Naive B cell (primary cell): ENCODE measurements at regions not wholly inside any gene's neighbourhood (a gene's known extent, or its start where the extent isn't known, plus 50 kb on each side); places are given as distances from the start of the nearest gene placed in this dataset.
A peak's percentile ranks its signal among the peaks of the same experiment; 100 is the strongest.
"Not testable (repeated sequence)": the region's sequence is repeated elsewhere in the genome, so short reads cannot be mapped to it uniquely, and the experiment has no call there.

Experiments
- ATAC-seq, 2 donors: fragments of 150-1000 bp; cut with Tn5 transposase; 2 replicates each; pipeline ENCODE4 v1.10.0; 2021; ENCODE audit warnings: low read depth in 2 of 2, mild to moderate bottlenecking in 2 of 2, moderate library complexity in 2 of 2
- DNase-seq: peaks from one replicate; pipeline ENCODE4 v3.0.0; 2022
- H3K27ac Mint-ChIP-seq, 6 donors: one replicate each; pipeline ENCODE4 v1.8.0; 2020 to 2022; ENCODE audit warnings: mild to moderate bottlenecking in 6 of 6, mixed read lengths in 6 of 6, moderate library complexity in 5 of 6, inconsistent platforms in 2 of 6
- H3K27me3 Mint-ChIP-seq, 3 donors: one replicate each; pipeline ENCODE4 v1.8.0; 2021 to 2022; ENCODE audit warnings: mixed read lengths in 3 of 3, mild to moderate bottlenecking in 1 of 3
- H3K36me3 Mint-ChIP-seq, 2 donors: one replicate each; pipeline ENCODE4 v1.8.0; 2020 to 2022; ENCODE audit warnings: mixed read lengths in 2 of 2, inconsistent platforms in 1 of 2, mild to moderate bottlenecking in 1 of 2
- H3K4me1 Mint-ChIP-seq, 3 donors: one replicate each; pipeline ENCODE4 v1.8.0; 2020 to 2022; ENCODE audit warnings: mixed read lengths in 3 of 3, inconsistent platforms in 1 of 3, mild to moderate bottlenecking in 1 of 3, moderate library complexity in 1 of 3
- H3K4me3 Mint-ChIP-seq, 8 donors: one replicate each; pipeline ENCODE4 v1.8.0; 2020 to 2022; ENCODE audit warnings: mild to moderate bottlenecking in 8 of 8, mixed read lengths in 8 of 8, moderate library complexity in 8 of 8, inconsistent platforms in 2 of 8
- H3K9me3 Mint-ChIP-seq, 7 donors: one replicate each; pipeline ENCODE4 v1.8.0; 2020 to 2022; ENCODE audit warnings: mixed read lengths in 7 of 7, mild to moderate bottlenecking in 5 of 7, inconsistent platforms in 2 of 7, moderate library complexity in 1 of 7

DNA sequence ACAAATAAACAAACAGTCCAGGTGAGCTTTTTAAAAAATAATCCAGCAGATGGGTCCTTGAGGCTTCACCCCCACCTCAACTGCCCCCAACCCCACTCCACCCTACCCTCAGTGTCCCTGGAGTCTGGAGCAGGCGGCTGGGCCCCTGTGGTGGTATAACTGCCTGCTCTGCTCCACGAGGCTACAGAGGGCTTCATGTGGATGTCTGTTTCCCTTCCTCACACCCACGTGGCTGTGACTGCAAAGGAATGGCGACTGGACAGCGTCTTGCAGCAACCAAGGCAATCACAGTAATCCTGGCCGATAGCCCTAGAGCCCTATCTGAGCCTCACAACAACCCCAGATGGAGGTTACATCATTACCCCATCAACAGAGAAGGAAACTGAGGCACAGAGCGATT is 76.5 kb downstream of the SLC2A10 start:
- Mint-ChIP-seq H3K36me3 (no peaks in the 10 kb centered on the region), H3K27me3 (peaks cover 13 to 16% (median 14%) of the 10 kb centered on the region in 3 donors), H3K4me1 (no peaks in the 10 kb centered on the region), H3K4me3 (no peak overlapping the region), H3K27ac (peak overlapping the region in 1 of 6 donors; percentile 25), H3K9me3 (no peaks in the 10 kb centered on the region)
- ATAC-seq (no peak), DNase-seq (no peak)

DNA sequence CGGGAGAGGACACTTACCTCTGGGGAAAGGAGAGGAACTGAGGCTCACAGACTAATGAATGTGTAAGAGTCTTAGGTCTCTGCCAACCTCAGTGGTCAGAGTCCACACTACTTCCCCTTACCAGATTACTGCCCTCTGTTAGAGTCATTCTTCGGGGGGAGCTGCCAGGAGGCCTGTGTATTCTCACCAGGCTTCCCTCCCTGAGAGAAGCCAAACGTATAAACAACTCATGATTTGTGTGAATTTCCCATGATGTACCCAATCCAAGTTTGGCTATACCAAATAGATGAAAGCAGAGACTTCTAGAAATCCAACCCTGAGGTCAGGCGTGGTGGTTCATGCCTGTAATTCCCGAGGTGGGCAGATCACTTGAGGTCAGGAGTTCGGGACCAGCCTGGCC is 77.1 kb downstream of the SLC2A10 start:
- Mint-ChIP-seq H3K27ac (no peak overlapping the region), H3K9me3 (no peaks in the 10 kb centered on the region), H3K36me3 (no peaks in the 10 kb centered on the region), H3K27me3 (peaks cover 13 to 16% (median 14%) of the 10 kb centered on the region in 3 donors), H3K4me3 (no peak overlapping the region), H3K4me1 (no peaks in the 10 kb centered on the region)
- ATAC-seq (no peak), DNase-seq (no peak)

DNA sequence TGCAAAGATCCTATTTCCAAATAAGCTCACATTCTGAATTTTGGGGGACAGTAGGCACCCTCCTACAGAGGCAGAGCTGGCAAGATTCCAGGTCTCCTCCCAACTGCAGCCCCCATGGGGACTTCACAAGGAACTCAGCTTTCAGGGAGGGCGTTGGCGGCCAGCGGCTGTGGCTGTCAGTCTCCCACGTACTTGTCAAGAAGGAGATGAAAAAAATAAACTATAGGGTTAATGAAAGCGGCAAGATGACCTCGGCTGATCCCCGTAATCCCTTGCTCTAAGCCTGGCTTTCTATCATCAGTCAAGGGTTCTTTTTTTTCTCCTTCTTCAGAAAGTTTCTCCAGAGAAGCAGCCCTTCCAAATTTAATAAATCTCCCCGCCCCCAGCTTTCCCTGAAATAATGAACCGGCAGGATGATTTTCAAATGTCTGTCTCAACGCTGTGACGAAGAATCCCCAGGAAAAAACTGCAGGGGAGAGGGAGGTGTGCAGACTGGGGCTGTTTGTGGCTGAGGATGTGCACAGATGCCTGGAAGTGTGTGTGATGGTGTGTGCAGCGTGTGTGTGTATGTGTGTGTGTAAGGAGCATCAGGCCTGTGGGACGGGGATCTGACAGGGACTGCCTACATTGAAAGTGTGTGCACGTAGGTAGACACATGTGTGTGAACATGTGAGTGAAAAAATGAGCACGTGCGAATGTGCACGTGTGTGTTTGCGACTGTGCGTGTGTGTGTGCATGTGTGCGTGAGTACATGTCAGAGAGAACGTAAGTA is 78.7 kb downstream of the SLC2A10 start:
- H3K9me3 Mint-ChIP-seq: no peaks in the 10 kb centered on the region
- no peaks in the 10 kb centered on the region for H3K36me3 Mint-ChIP-seq
- no peak overlapping the region for H3K27ac Mint-ChIP-seq
- H3K4me1 Mint-ChIP-seq: no peaks in the 10 kb centered on the region
- H3K27me3 Mint-ChIP-seq: peaks cover 13 to 28% (median 16%) of the 10 kb centered on the region in 3 donors
- H3K4me3 Mint-ChIP-seq: no peak overlapping the region
- ATAC-seq (no peak), DNase-seq (no peak)

DNA sequence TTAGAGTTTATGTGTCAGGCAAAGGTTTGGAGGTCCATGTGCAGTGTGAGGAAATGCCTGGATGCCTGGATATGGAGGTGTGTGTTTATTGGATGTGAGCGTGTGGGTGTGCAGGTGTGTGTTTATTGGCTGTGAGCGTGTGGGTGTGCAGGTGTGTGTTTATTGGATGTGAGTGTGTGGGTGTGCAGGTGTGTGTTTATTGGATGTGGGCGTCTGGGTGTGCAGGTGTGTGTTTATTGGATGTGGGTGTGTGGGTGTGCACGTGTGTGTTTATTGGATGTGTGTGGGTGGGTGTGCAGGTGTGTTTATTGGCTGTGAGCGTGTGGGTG is 79.3 kb downstream of the SLC2A10 start:
- peaks cover 10 to 28% (median 17%) of the 10 kb centered on the region in 3 donors for H3K27me3 Mint-ChIP-seq
- DNase-seq, H3K27ac Mint-ChIP-seq, ATAC-seq, H3K9me3 Mint-ChIP-seq, H3K4me1 Mint-ChIP-seq, H3K4me3 Mint-ChIP-seq, H3K36me3 Mint-ChIP-seq: not testable (repeated sequence)

- Mint-ChIP-seq H3K36me3 (no peaks in the 10 kb centered on the region), H3K9me3 (no peaks in the 10 kb centered on the region), H3K4me3 (no peak overlapping the region), H3K27ac (no peak overlapping the region), H3K27me3 (peaks cover 13 to 32% (median 23%) of the 10 kb centered on the region in 3 donors), H3K4me1 (no peaks in the 10 kb centered on the region)
- DNase-seq (no peak), ATAC-seq (no peak)
Observed at GRCh38 chr20:46789339-46790028, 80.0 kb downstream of the SLC2A10 start.

DNA sequence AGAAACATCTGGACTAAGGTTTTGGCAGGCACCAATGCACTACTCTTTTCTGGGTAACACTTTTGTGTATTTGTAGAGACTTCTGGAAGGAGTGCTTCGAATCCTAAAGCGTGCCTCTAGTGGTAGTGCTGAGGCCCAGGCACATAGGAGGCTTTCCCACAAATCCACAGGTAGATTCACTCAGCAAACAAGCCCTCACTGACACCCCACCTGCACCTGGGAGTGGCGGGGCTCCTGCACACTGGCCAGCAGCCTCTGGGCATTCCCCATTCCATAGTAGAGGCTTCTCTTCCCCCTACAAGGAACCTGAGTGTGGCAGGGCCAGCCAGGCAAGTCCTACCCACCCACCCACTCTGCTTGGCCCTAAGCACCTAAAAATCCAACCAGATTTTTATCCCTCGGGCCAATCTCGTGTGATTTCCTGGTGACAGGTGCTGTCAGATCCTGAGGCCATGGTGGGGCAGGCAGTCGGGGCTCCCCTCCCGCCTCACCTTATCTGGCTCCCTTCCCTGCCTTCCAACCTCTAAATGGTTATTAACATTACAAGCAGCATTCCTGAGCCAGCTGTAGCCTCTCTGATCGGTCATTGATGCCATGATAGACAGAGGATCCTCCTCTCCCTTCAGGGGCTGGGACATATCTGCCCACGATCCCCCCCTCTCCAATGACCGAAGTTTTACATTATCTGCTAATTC is 82.4 kb downstream of the SLC2A10 start:
- H3K4me1 Mint-ChIP-seq: no peaks in the 10 kb centered on the region
- peaks cover 0 to 5% (median 0%) of the 10 kb centered on the region in 7 donors for H3K9me3 Mint-ChIP-seq
- DNase-seq (no peak), ATAC-seq (no peak)
- no peak overlapping the region for H3K4me3 Mint-ChIP-seq
- peaks cover 16 to 30% (median 21%) of the 10 kb centered on the region in 3 donors for H3K27me3 Mint-ChIP-seq
- H3K27ac Mint-ChIP-seq: no peak overlapping the region
- H3K36me3 Mint-ChIP-seq: no peaks in the 10 kb centered on the region

DNA sequence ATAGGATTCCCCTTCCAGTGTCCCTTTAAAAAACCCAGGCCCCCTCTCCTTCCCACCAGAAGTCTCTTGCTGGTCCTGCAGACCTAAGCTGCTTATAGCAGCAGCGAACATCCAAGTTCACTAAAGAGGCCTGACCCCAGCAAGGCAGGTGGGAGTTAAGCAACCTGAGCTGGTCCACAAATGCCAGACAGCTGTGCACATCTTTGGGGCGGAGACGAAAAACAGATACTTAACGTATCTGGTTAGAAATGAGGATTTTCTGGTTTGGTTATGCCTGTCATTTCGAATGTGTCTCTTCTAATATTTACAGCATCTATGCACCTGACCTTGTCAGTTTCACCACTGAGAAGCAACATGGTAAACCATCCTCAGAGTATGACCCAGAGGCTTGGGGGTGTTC is 87.8 kb downstream of the SLC2A10 start:
- H3K27me3 Mint-ChIP-seq: peaks cover 35 to 58% (median 38%) of the 10 kb centered on the region in 3 donors

DNA sequence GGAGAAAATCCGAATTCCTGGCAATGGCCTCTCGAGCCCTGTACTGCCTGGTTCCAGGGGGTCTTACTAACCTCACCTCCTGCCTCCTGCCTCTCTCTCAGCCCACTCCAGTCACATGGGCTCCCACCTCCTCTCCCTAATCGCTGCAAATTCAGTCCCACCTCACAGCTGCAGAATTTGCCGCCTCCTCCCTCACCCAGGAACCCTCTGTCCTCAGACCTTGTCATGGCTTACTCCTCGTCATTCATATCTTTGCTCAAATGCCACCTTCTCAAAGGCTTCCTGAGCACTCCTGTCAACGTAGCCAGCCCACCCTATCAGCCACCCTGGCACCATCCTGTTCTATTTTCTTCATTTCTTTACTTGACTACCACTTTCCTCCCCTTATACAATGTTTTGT is 89.0 kb downstream of the SLC2A10 start:
- no peak for ATAC-seq

More for the DNA sequence above, 87.8 kb downstream of the SLC2A10 start:
- H3K36me3 Mint-ChIP-seq: no peaks in the 10 kb centered on the region
- DNase-seq (no peak), ATAC-seq (no peak)
- H3K9me3 Mint-ChIP-seq: peaks cover 0 to 5% (median 0%) of the 10 kb centered on the region in 7 donors
- no peaks in the 10 kb centered on the region for H3K4me1 Mint-ChIP-seq
- H3K4me3 Mint-ChIP-seq: no peak overlapping the region
- no peak overlapping the region for H3K27ac Mint-ChIP-seq

GRCh38 chr20:46799781-46800408 is 90.4 kb downstream of the SLC2A10 start:
- Mint-ChIP-seq H3K4me1 (no peaks in the 10 kb centered on the region), H3K27me3 (peaks cover 29 to 54% (median 50%) of the 10 kb centered on the region in 3 donors), H3K4me3 (no peak overlapping the region), H3K27ac (no peak overlapping the region), H3K36me3 (no peaks in the 10 kb centered on the region), H3K9me3 (peaks cover 0 to 5% (median 0%) of the 10 kb centered on the region in 7 donors)
- no peak for DNase-seq
- ATAC-seq: no peak

More for the DNA sequence above, 89.0 kb downstream of the SLC2A10 start:
- no peaks in the 10 kb centered on the region for H3K36me3 Mint-ChIP-seq
- H3K27me3 Mint-ChIP-seq: peaks cover 40 to 58% (median 51%) of the 10 kb centered on the region in 3 donors
- no peak for DNase-seq
- H3K4me3 Mint-ChIP-seq: peak overlapping the region in 1 of 8 donors; percentile 10
- peaks cover 0 to 5% (median 0%) of the 10 kb centered on the region in 7 donors for H3K9me3 Mint-ChIP-seq
- H3K4me1 Mint-ChIP-seq: no peaks in the 10 kb centered on the region
- H3K27ac Mint-ChIP-seq: peak overlapping the region in 1 of 6 donors; percentile 70

DNA sequence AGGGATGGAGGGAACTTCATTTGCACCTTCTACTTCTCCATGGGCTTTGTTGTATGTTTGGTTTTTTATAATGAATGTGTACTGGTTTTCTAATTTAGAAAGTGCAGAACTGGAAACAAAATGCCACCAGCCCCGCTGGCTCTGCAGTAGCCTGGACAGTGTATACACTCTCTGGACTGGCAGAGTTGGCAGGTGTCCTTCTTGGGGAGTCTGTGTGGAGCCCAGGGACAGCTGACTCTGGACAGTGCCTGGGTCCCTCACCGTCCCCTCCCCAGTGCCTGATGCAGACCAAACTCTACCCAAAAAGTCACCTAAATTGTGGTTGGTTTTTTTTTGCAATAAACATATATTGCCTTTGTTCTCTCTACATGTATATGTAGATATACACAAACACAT is 91.0 kb downstream of the SLC2A10 start:
- peaks cover 29 to 53% (median 52%) of the 10 kb centered on the region in 3 donors for H3K27me3 Mint-ChIP-seq
- no peak overlapping the region for H3K27ac Mint-ChIP-seq
- no peak for DNase-seq
- H3K36me3 Mint-ChIP-seq: no peaks in the 10 kb centered on the region
- peaks cover 0 to 5% (median 0%) of the 10 kb centered on the region in 7 donors for H3K9me3 Mint-ChIP-seq
- H3K4me1 Mint-ChIP-seq: no peaks in the 10 kb centered on the region
- no peak overlapping the region for H3K4me3 Mint-ChIP-seq
- ATAC-seq: no peak

- Mint-ChIP-seq H3K27ac (no peak overlapping the region), H3K36me3 (no peaks in the 10 kb centered on the region), H3K27me3 (peaks cover 29 to 61% (median 58%) of the 10 kb centered on the region in 3 donors)
Observed at GRCh38 chr20:46801003-46801702, 91.7 kb downstream of the SLC2A10 start.

DNA sequence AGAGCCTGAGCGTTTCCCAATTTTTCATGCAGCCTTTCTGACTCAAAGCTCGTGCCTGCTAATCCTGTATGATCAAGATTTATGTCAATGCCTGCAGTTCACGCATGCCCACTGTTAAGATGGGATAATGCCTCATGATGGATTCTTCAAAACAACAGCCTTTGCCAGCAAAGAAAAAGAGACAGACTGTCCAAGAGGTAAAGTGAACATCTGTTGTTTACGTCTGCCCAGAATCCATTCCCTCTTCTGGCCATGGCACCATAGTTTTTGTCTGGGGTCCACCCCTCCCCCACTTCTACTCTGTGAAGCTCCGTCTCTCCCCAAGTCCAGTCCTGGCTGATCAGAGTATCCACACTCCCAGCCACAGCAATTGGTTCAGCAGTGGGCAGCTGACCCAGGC is 91.9 kb upstream of the EYA2 start:
- no peaks in the 10 kb centered on the region for H3K4me1 Mint-ChIP-seq
- H3K4me3 Mint-ChIP-seq: no peak overlapping the region
- ATAC-seq (no peak), DNase-seq (no peak)
- H3K27ac Mint-ChIP-seq: no peak overlapping the region
- peaks cover 0 to 1% (median 0%) of the 10 kb centered on the region in 7 donors for H3K9me3 Mint-ChIP-seq
- H3K27me3 Mint-ChIP-seq: peaks cover 38 to 76% (median 56%) of the 10 kb centered on the region in 3 donors
- no peaks in the 10 kb centered on the region for H3K36me3 Mint-ChIP-seq

More at GRCh38 chr20:46801003-46801702, 91.7 kb downstream of the SLC2A10 start:
- no peaks in the 10 kb centered on the region for H3K4me1 Mint-ChIP-seq
- peaks cover 0 to 5% (median 0%) of the 10 kb centered on the region in 7 donors for H3K9me3 Mint-ChIP-seq
- ATAC-seq (no peak), DNase-seq (no peak)
- H3K4me3 Mint-ChIP-seq: no peak overlapping the region
